ENCODE measurements at regions not wholly inside any gene's neighbourhood (a gene's known extent, or its start where the extent isn't known, plus 50 kb on each side); places are given as distances from the start of the nearest gene placed in this dataset.
"Not testable (repeated sequence)": the region's sequence is repeated elsewhere in the genome, so short reads cannot be mapped to it uniquely, and the experiment has no call there.

DNA sequence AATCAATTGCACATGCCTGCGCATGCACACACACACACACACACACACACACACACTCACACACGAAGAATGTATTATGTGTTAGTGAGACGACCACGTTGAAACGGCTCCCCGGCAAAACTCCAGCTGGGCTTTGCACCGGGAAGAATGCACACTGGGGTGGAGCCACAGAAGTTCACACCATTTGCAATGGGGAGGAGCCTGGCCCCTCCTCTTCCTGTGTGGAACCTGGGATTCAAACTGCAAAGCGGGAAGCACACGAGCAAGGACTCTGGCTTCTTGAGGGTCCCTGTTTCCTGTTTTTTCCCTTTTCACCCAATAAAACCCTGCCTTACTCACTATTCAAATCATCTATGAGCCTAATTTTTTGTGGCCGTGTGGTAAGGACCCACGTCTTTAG lies 304.0 kb upstream of the TMEFF2 start:
- intact Hi-C loops (cut with micrococcal nuclease; ENCODE audit: unreplicated experiment), result no loop called here
- no peak for TF ChIP-seq EZH2 (IDR thresholded peaks at IDR 0.05; ENCODE audit: borderline replicate concordance, low read depth, low read length, poor library complexity, severe bottlenecking)
- TF ChIP-seq, protein P1, sequence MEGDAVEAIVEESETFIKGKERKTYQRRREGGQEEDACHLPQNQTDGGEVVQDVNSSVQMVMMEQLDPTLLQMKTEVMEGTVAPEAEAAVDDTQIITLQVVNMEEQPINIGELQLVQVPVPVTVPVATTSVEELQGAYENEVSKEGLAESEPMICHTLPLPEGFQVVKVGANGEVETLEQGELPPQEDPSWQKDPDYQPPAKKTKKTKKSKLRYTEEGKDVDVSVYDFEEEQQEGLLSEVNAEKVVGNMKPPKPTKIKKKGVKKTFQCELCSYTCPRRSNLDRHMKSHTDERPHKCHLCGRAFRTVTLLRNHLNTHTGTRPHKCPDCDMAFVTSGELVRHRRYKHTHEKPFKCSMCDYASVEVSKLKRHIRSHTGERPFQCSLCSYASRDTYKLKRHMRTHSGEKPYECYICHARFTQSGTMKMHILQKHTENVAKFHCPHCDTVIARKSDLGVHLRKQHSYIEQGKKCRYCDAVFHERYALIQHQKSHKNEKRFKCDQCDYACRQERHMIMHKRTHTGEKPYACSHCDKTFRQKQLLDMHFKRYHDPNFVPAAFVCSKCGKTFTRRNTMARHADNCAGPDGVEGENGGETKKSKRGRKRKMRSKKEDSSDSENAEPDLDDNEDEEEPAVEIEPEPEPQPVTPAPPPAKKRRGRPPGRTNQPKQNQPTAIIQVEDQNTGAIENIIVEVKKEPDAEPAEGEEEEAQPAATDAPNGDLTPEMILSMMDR (conservative IDR thresholded peaks at IDR 0.05; ENCODE audit: low read depth, low read length), result no peak
- no peaks in the 10 kb centered on the region for H3K27me3 ChIP-seq (replicated peaks; ENCODE audit: insufficient read depth, low read depth, low read length, poor library complexity)
- DNase-seq (ENCODE audit: low spot score), result peak; percentile 3
- BruUV-seq (replicated peaks), result no TSS peak
- H3K4me3 ChIP-seq (ENCODE audit: low read depth, low read length, poor library complexity, severe bottlenecking), result no peak overlapping the region
- peaks cover 6% of the 10 kb centered on the region for H3K4me1 ChIP-seq (ENCODE audit: insufficient read depth, low read length, poor library complexity, severe bottlenecking)
- ChIA-PET CTCF (no interaction called here), POLR2A (ENCODE audit: low non-redundant PET) (no interaction called here)
- no peaks in the 10 kb centered on the region for H3K9me3 ChIP-seq (ENCODE audit: low read depth, low read length, poor library complexity, severe bottlenecking)
- H3K36me3 ChIP-seq (ENCODE audit: insufficient read depth, low read length, poor library complexity, severe bottlenecking), result no peaks in the 10 kb centered on the region
- no peak overlapping the region for H3K27ac ChIP-seq (ENCODE audit: low read depth, low read length, poor library complexity, severe bottlenecking)

DNA sequence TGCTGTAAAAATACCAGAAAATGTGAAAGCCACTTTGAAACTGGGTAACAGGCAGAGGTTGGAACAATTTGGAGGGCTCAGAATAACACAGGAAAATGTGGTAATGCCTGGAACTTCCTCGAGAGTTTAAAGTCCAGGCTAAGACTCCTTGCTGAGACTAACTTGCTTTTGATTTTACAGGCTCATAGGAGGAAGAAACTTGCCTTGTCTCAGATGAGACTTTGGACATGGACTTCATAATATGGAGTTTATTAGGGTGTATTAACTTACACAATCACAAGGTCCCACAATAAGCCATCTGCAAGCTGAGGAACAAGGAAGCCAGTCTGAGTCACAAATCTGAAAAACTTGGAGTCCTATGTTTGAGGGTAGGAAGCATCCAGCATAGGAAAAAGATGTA lies 293.4 kb upstream of the TMEFF2 start:
- POLR2A ChIA-PET (ENCODE audit: low non-redundant PET); H3K36me3 ChIP-seq (ENCODE audit: insufficient read depth, low read length, poor library complexity, severe bottlenecking); H3K9me3 ChIP-seq (ENCODE audit: low read depth, low read length, poor library complexity, severe bottlenecking); H3K4me3 ChIP-seq (ENCODE audit: low read depth, low read length, poor library complexity, severe bottlenecking); H3K27me3 ChIP-seq (replicated peaks; ENCODE audit: insufficient read depth, low read depth, low read length, poor library complexity); H3K4me1 ChIP-seq (ENCODE audit: insufficient read depth, low read length, poor library complexity, severe bottlenecking); DNase-seq (ENCODE audit: low spot score); intact Hi-C loops (cut with micrococcal nuclease; ENCODE audit: unreplicated experiment); CTCF ChIA-PET; H3K27ac ChIP-seq (ENCODE audit: low read depth, low read length, poor library complexity, severe bottlenecking); BruUV-seq (replicated peaks): not testable (repeated sequence)

DNA sequence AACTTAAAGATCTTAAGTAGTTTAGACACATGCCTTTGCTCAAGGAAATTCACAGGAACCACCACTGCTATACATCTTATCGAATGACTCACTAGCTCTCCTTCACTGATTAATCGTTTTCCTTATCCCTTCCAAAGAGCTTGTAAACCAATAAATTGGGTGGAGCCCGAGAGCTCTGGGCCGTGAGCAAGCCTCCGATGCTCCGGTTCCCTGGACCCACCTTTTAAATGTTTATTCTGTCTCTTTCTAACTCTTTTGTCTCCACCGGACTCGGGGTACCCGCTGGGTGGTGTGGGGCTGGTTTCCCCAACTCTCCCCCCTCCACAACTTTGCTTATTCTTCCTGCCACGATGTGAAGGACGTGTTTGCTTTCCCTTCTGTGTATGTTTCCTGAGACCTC lies 292.9 kb upstream of the TMEFF2 start:
- no peak for DNase-seq (ENCODE audit: low spot score)
- no peak overlapping the region for H3K4me3 ChIP-seq (ENCODE audit: low read depth, low read length, poor library complexity, severe bottlenecking)
- no peaks in the 10 kb centered on the region for H3K4me1 ChIP-seq (ENCODE audit: insufficient read depth, low read length, poor library complexity, severe bottlenecking)
- CTCF ChIA-PET, result no interaction called here
- no peak for TF ChIP-seq EZH2 (IDR thresholded peaks at IDR 0.05; ENCODE audit: borderline replicate concordance, low read depth, low read length, poor library complexity, severe bottlenecking)
- TF ChIP-seq, protein P1 (conservative IDR thresholded peaks at IDR 0.05; ENCODE audit: low read depth, low read length), result no peak
- POLR2A ChIA-PET (ENCODE audit: low non-redundant PET), result no interaction called here
- H3K27me3 ChIP-seq (replicated peaks; ENCODE audit: insufficient read depth, low read depth, low read length, poor library complexity), result no peaks in the 10 kb centered on the region
- H3K9me3 ChIP-seq (ENCODE audit: low read depth, low read length, poor library complexity, severe bottlenecking), result no peaks in the 10 kb centered on the region
- intact Hi-C loops (cut with micrococcal nuclease; ENCODE audit: unreplicated experiment), result no loop called here
- no peak overlapping the region for H3K27ac ChIP-seq (ENCODE audit: low read depth, low read length, poor library complexity, severe bottlenecking)
- H3K36me3 ChIP-seq (ENCODE audit: insufficient read depth, low read length, poor library complexity, severe bottlenecking), result no peaks in the 10 kb centered on the region
- no TSS peak for BruUV-seq (replicated peaks)

DNA sequence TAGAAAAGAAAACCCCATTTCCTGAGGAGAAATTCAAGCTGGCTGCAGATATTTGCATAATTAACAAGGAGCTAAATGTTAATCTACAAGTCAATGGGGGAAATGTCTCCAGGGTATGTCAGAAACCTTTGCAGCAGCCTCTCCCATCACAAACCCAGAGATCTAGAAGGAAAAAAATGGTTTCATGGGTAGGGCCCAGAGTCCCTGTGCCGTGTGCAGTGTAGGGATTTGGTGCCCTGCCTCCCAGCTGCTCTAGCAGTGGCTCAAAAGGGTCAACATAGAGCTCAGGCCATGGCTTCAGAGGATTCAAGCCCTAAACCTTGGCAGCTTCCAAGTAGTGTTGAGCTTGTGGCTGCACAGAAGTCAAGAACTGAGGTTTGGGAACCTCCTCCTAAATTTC lies 290.2 kb upstream of the TMEFF2 start:
- ChIA-PET CTCF (no interaction called here), POLR2A (ENCODE audit: low non-redundant PET) (no interaction called here)
- no peak for DNase-seq (ENCODE audit: low spot score)
- Histone ChIP-seq H3K27ac (ENCODE audit: low read depth, low read length, poor library complexity, severe bottlenecking) (no peak overlapping the region), H3K27me3 (replicated peaks; ENCODE audit: insufficient read depth, low read depth, low read length, poor library complexity) (no peaks in the 10 kb centered on the region), H3K9me3 (ENCODE audit: low read depth, low read length, poor library complexity, severe bottlenecking) (no peaks in the 10 kb centered on the region), H3K4me3 (ENCODE audit: low read depth, low read length, poor library complexity, severe bottlenecking) (no peak overlapping the region), H3K4me1 (ENCODE audit: insufficient read depth, low read length, poor library complexity, severe bottlenecking) (no peaks in the 10 kb centered on the region), H3K36me3 (ENCODE audit: insufficient read depth, low read length, poor library complexity, severe bottlenecking) (no peaks in the 10 kb centered on the region)
- no peak for TF ChIP-seq EZH2 (IDR thresholded peaks at IDR 0.05; ENCODE audit: borderline replicate concordance, low read depth, low read length, poor library complexity, severe bottlenecking)
- no TSS peak for BruUV-seq (replicated peaks)
- intact Hi-C loops (cut with micrococcal nuclease; ENCODE audit: unreplicated experiment), result no loop called here
